ENCODE measurements at regions not wholly inside any gene's neighbourhood (a gene's known extent, or its start where the extent isn't known, plus 50 kb on each side); places are given as distances from the start of the nearest gene placed in this dataset.

- H3K9me3 Mint-ChIP-seq: no peaks in the 10 kb centered on the region
- H3K4me1 Mint-ChIP-seq: peaks cover 2% of the 10 kb centered on the region
- no peak overlapping the region for H3K4me3 Mint-ChIP-seq
- no peak for TF ChIP-seq CTCF (IDR thresholded peaks at IDR 0.05)
- no peak for DNase-seq
- no peak overlapping the region for H3K27ac Mint-ChIP-seq
- peaks cover 44% of the 10 kb centered on the region for H3K27me3 Mint-ChIP-seq (ENCODE audit: low read depth, poor library complexity)
- H3K36me3 Mint-ChIP-seq (ENCODE audit: low read depth): no peaks in the 10 kb centered on the region
Measured at GRCh38 chr10:113450046-113450804, 102.6 kb upstream of the HABP2 start.

- no peak for TF ChIP-seq CTCF (IDR thresholded peaks at IDR 0.05)
- H3K4me3 Mint-ChIP-seq: no peak overlapping the region
- no peak overlapping the region for H3K27ac Mint-ChIP-seq
- DNase-seq: no peak
- H3K9me3 Mint-ChIP-seq: no peaks in the 10 kb centered on the region
- H3K36me3 Mint-ChIP-seq (ENCODE audit: low read depth): no peaks in the 10 kb centered on the region
- H3K4me1 Mint-ChIP-seq: peaks cover 9% of the 10 kb centered on the region
- peaks cover 38% of the 10 kb centered on the region for H3K27me3 Mint-ChIP-seq (ENCODE audit: low read depth, poor library complexity)
Measured at GRCh38 chr10:113450906-113451305, 101.9 kb upstream of the HABP2 start.

GRCh38 chr10:113452146-113452845 lies 100.6 kb upstream of the HABP2 start:
- peaks cover 33% of the 10 kb centered on the region for H3K27me3 Mint-ChIP-seq (ENCODE audit: low read depth, poor library complexity)
- H3K4me3 Mint-ChIP-seq: no peak overlapping the region
- peaks cover 13% of the 10 kb centered on the region for H3K4me1 Mint-ChIP-seq
- no peak for DNase-seq
- peaks cover 9% of the 10 kb centered on the region for H3K9me3 Mint-ChIP-seq
- H3K27ac Mint-ChIP-seq: no peak overlapping the region
- H3K36me3 Mint-ChIP-seq (ENCODE audit: low read depth): no peaks in the 10 kb centered on the region
- no peak for TF ChIP-seq CTCF (IDR thresholded peaks at IDR 0.05)

GRCh38 chr10:113453351-113453750 lies 99.5 kb upstream of the HABP2 start:
- peaks cover 33% of the 10 kb centered on the region for H3K27me3 Mint-ChIP-seq (ENCODE audit: low read depth, poor library complexity)

GRCh38 chr10:113454341-113455061 lies 98.4 kb upstream of the HABP2 start:
- peaks cover 20% of the 10 kb centered on the region for H3K9me3 Mint-ChIP-seq
- no peaks in the 10 kb centered on the region for H3K36me3 Mint-ChIP-seq (ENCODE audit: low read depth)
- H3K27me3 Mint-ChIP-seq (ENCODE audit: low read depth, poor library complexity): peaks cover 38% of the 10 kb centered on the region
- no peak overlapping the region for H3K4me3 Mint-ChIP-seq
- H3K27ac Mint-ChIP-seq: no peak overlapping the region
- TF ChIP-seq CTCF (IDR thresholded peaks at IDR 0.05): peak; percentile 71
- DNase-seq: peak; percentile 61
- peaks cover 13% of the 10 kb centered on the region for H3K4me1 Mint-ChIP-seq

More at GRCh38 chr10:113453351-113453750, 99.5 kb upstream of the HABP2 start:
- Mint-ChIP-seq H3K4me3 (no peak overlapping the region), H3K4me1 (peaks cover 13% of the 10 kb centered on the region), H3K36me3 (ENCODE audit: low read depth) (no peaks in the 10 kb centered on the region), H3K9me3 (peaks cover 17% of the 10 kb centered on the region), H3K27ac (no peak overlapping the region)
- TF ChIP-seq CTCF (IDR thresholded peaks at IDR 0.05): no peak
- DNase-seq: no peak

Measured in nephron progenitor cell (in vitro differentiated cells).